ENCODE measurements at regions not wholly inside any gene's neighbourhood (a gene's known extent, or its start where the extent isn't known, plus 50 kb on each side); places are given as distances from the start of the nearest gene placed in this dataset.

- Mint-ChIP-seq H3K4me3 (no peak overlapping the region), H3K27ac (no peak overlapping the region)
- no peak overlapping the region for H3K9ac ChIP-seq (ENCODE audit: extremely low read depth, low read length, poor library complexity, severe bottlenecking)
Measured at GRCh38 chr20:57841297-57841866, 131.6 kb upstream of the PMEPA1 start.

GRCh38 chr20:57840504-57841296, 130.9 kb upstream of the PMEPA1 start:
- Histone ChIP-seq H3K9ac (ENCODE audit: extremely low read depth, low read length, poor library complexity, severe bottlenecking) (no peak overlapping the region), H3K27me3 (ENCODE audit: control insufficient read depth, insufficient read depth, low read length, poor library complexity, severe bottlenecking) (no peaks in the 10 kb centered on the region), H3K9me3 (ENCODE audit: control insufficient read depth, low read length) (no peaks in the 10 kb centered on the region), H3K27ac (ENCODE audit: low read depth, low read length) (no peak overlapping the region), H3K36me3 (ENCODE audit: control insufficient read depth, insufficient read depth, low read length) (no peaks in the 10 kb centered on the region), H3K4me1 (ENCODE audit: control insufficient read depth, insufficient read depth, low read length) (no peaks in the 10 kb centered on the region), H3K4me3 (ENCODE audit: low read length) (no peak overlapping the region)
- DNase-seq = no peak
- no peak for TF ChIP-seq CTCF (conservative IDR thresholded peaks at IDR 0.05)
- no peaks in the 10 kb centered on the region for H3K4me1 Mint-ChIP-seq
- no peaks in the 10 kb centered on the region for H3K9me3 Mint-ChIP-seq
- no peak overlapping the region for H3K4me3 Mint-ChIP-seq
- no peak overlapping the region for H3K27ac Mint-ChIP-seq
- WGBS, 2 experiments (ENCODE audit: insufficient coverage in 1 of 2, insufficient read length in 1 of 2) = 92 to 95% methylated on average over 10 to 19 of the region's 19 CpGs
- H3K27me3 Mint-ChIP-seq (ENCODE audit: insufficient read depth) = peaks cover 1% of the 10 kb centered on the region
- no peaks in the 10 kb centered on the region for H3K36me3 Mint-ChIP-seq (ENCODE audit: low read depth)

More at GRCh38 chr20:57841297-57841866, 131.6 kb upstream of the PMEPA1 start:
- Histone ChIP-seq H3K27ac (ENCODE audit: low read depth, low read length) (no peak overlapping the region), H3K36me3 (ENCODE audit: control insufficient read depth, insufficient read depth, low read length) (no peaks in the 10 kb centered on the region), H3K27me3 (ENCODE audit: control insufficient read depth, insufficient read depth, low read length, poor library complexity, severe bottlenecking) (no peaks in the 10 kb centered on the region), H3K4me1 (ENCODE audit: control insufficient read depth, insufficient read depth, low read length) (no peaks in the 10 kb centered on the region), H3K9me3 (ENCODE audit: control insufficient read depth, low read length) (no peaks in the 10 kb centered on the region), H3K4me3 (ENCODE audit: low read length) (no peak overlapping the region)
- Mint-ChIP-seq H3K9me3 (no peaks in the 10 kb centered on the region), H3K4me1 (no peaks in the 10 kb centered on the region), H3K36me3 (ENCODE audit: low read depth) (no peaks in the 10 kb centered on the region), H3K27me3 (ENCODE audit: insufficient read depth) (peaks cover 4% of the 10 kb centered on the region)
- no peak for DNase-seq
- 91 to 94% methylated on average over 5 to 11 of the region's 11 CpGs for WGBS, 2 experiments (ENCODE audit: insufficient coverage in 1 of 2, insufficient read length in 1 of 2)
- TF ChIP-seq CTCF (conservative IDR thresholded peaks at IDR 0.05) = no peak

GRCh38 chr20:57840066-57840465, 130.3 kb upstream of the PMEPA1 start:
- H3K27me3 ChIP-seq (ENCODE audit: control insufficient read depth, insufficient read depth, low read length, poor library complexity, severe bottlenecking) = peaks cover 6% of the 10 kb centered on the region
- H3K4me3 ChIP-seq (ENCODE audit: low read length) = no peak overlapping the region
- no peak for TF ChIP-seq CTCF (conservative IDR thresholded peaks at IDR 0.05)
- H3K27me3 Mint-ChIP-seq (ENCODE audit: insufficient read depth) = peaks cover 1% of the 10 kb centered on the region
- H3K36me3 Mint-ChIP-seq (ENCODE audit: low read depth) = no peaks in the 10 kb centered on the region
- H3K9me3 Mint-ChIP-seq = no peaks in the 10 kb centered on the region
- no peaks in the 10 kb centered on the region for H3K9me3 ChIP-seq (ENCODE audit: control insufficient read depth, low read length)
- no peaks in the 10 kb centered on the region for H3K36me3 ChIP-seq (ENCODE audit: control insufficient read depth, insufficient read depth, low read length)
- peaks cover 5% of the 10 kb centered on the region for H3K4me1 Mint-ChIP-seq
- no peak overlapping the region for H3K27ac Mint-ChIP-seq
- H3K9ac ChIP-seq (ENCODE audit: extremely low read depth, low read length, poor library complexity, severe bottlenecking) = no peak overlapping the region
- no peaks in the 10 kb centered on the region for H3K4me1 ChIP-seq (ENCODE audit: control insufficient read depth, insufficient read depth, low read length)
- H3K4me3 Mint-ChIP-seq = no peak overlapping the region
- WGBS, 2 experiments (ENCODE audit: insufficient coverage in 1 of 2, insufficient read length in 1 of 2) = 91 to 98% methylated on average over 7 to 10 of the region's 10 CpGs
- H3K27ac ChIP-seq (ENCODE audit: low read depth, low read length) = no peak overlapping the region
- DNase-seq = no peak

All from endodermal cell (in vitro differentiated cells).